HepG2 (cell line): ENCODE measurements at regions not wholly inside any gene's neighbourhood (a gene's known extent, or its start where the extent isn't known, plus 50 kb on each side); places are given as distances from the start of the nearest gene placed in this dataset.

ENCODE experiments used
- ATAC-seq: fragments of 200-7000 bp; cut with Tn5 transposase; 3 replicates; pipeline ENCODE4 v1.9.1; 2020; ENCODE audit warnings: mild to moderate bottlenecking, moderate library complexity
- BruUV-seq: library from RNA; stranded (reverse); fragments of 400-500 nt; replicated peaks from 2 replicates; lab custom pipeline; 2021; lab: Mats Ljungman, UMichigan
- CTCF ChIA-PET: fragments of 300-600 bp; formaldehyde crosslinking; extraction: SDS; loops from one replicate; lab custom pipeline; 2021; ENCODE audit warnings: low total read pairs, inconsistent platforms, low intra/inter-chr PET ratio; lab: Yijun Ruan, JAX
- POLR2A ChIA-PET: fragments of 350-600 bp; sonication (Branson Sonifier 250); formaldehyde crosslinking; loops from one replicate; lab custom pipeline; 2020; ENCODE audit warnings: antibody characterized with exemption, inconsistent platforms; lab: Yijun Ruan, JAX
- DNase-seq: peaks from one replicate; pipeline ENCODE4 v3.0.0-alpha.2; 2015; ENCODE audit warnings: low spot score
- FAIRE-seq: peaks from 3 replicates; lab custom pipeline; 2011; peaks lifted over from hg19 to GRCh38; lab: Jason Lieb, UNC
- H2AFZ ChIP-seq: one replicate; pipeline ENCODE4 v1.6.1; 2011; ENCODE audit warnings: low read length, inconsistent platforms
- H3K27ac ChIP-seq: fragments of 300-600 bp; 3 replicates; pipeline ENCODE4 v1.8.0; 2011; ENCODE audit warnings: mixed run types, mild to moderate bottlenecking, mixed read lengths, low read length, inconsistent platforms; ENCODE audit not compliant: insufficient read depth; ENCODE audit errors: extremely low read length
- H3K27me3 ChIP-seq, 2 experiments: fragments of 200-600 bp in 1 of 2; 2 replicates in 1 of 2; 3 replicates in 1 of 2; pipeline versions ENCODE4 v1.6.0 to v1.8.0; 2011; ENCODE audit warnings: low read length in 2 of 2, mild to moderate bottlenecking in 2 of 2, moderate library complexity in 2 of 2, inconsistent platforms in 1 of 2; ENCODE audit not compliant: insufficient read depth in 2 of 2, control insufficient read depth in 1 of 2
- H3K36me3 ChIP-seq, 2 experiments: fragments of 200-600 bp in 1 of 2; replicated peaks in 1 of 2; 2 replicates in 1 of 2; 3 replicates in 1 of 2; pipeline versions ENCODE4 v1.5.1 to v1.8.0; 2011; ENCODE audit warnings: low read length in 2 of 2, inconsistent platforms in 1 of 2; ENCODE audit not compliant: insufficient read depth in 2 of 2, control insufficient read depth in 1 of 2
- H3K4me1 ChIP-seq: 2 replicates; pipeline ENCODE4 v1.5.1; 2012; ENCODE audit warnings: low read length, inconsistent platforms; ENCODE audit not compliant: insufficient read depth
- H3K4me2 ChIP-seq: 2 replicates; pipeline ENCODE4 v1.6.0; 2011; ENCODE audit warnings: low read depth, low read length, inconsistent platforms
- H3K4me3 ChIP-seq, 3 experiments: fragments of 200-600 bp in 1 of 3; sonication (generic), shearing (Covaris generic) in 1 of 3; replicated peaks in 1 of 3; 2 replicates each; pipeline ENCODE4 v1.5.1; 2011 to 2016; ENCODE audit warnings: low read length in 3 of 3, inconsistent platforms in 2 of 3, low read depth in 2 of 3, mild to moderate bottlenecking in 2 of 3, control low read depth in 1 of 3, mixed read lengths in 1 of 3; ENCODE audit not compliant: insufficient read depth in 1 of 3
- H3K79me2 ChIP-seq: one replicate; pipeline ENCODE4 v1.6.1; 2011; ENCODE audit warnings: low read length, inconsistent platforms; ENCODE audit not compliant: insufficient read depth
- H3K9ac ChIP-seq: 2 replicates; pipeline ENCODE4 v1.6.0; 2011; ENCODE audit warnings: mild to moderate bottlenecking, low read depth, low read length, inconsistent platforms; ENCODE audit not compliant: insufficient read depth
- H3K9me3 ChIP-seq: 2 replicates; pipeline ENCODE4 v1.5.1; 2012; ENCODE audit warnings: mild to moderate bottlenecking, low read length
- H4K20me1 ChIP-seq: 2 replicates; pipeline ENCODE4 v1.6.0; 2011; ENCODE audit warnings: inconsistent platforms, mild to moderate bottlenecking, low read length, moderate library complexity; ENCODE audit not compliant: insufficient read depth
- IRF9 ChIP-seq: sonication (generic); formaldehyde crosslinking; IDR thresholded peaks from 2 replicates; pipeline ENCODE4 v1.8.0; 2022; ENCODE audit warnings: missing genetic modification reagents, mild to moderate bottlenecking, borderline replicate concordance
- SALL1 ChIP-seq: sonication (generic); formaldehyde crosslinking; IDR thresholded peaks from 2 replicates; pipeline ENCODE4 v1.8.0; 2022; ENCODE audit warnings: mild to moderate bottlenecking, missing genetic modification reagents
- STAG1 ChIP-seq: sonication (generic); formaldehyde crosslinking; IDR thresholded peaks from 2 replicates; pipeline ENCODE4 v1.4.0; 2020; ENCODE audit warnings: missing genetic modification reagents
- ZNF567 ChIP-seq: sonication (generic); formaldehyde crosslinking; IDR thresholded peaks from 2 replicates; pipeline ENCODE4 v1.8.1; 2023; ENCODE audit warnings: mild to moderate bottlenecking, missing genetic modification reagents, borderline replicate concordance
- ZNF746 ChIP-seq: sonication (generic); formaldehyde crosslinking; IDR thresholded peaks from 2 replicates; pipeline ENCODE4 v1.8.0; 2022; ENCODE audit warnings: mild to moderate bottlenecking, missing genetic modification reagents
- ZNF749 ChIP-seq: sonication (generic); formaldehyde crosslinking; IDR thresholded peaks from 2 replicates; pipeline ENCODE4 v1.8.0; 2022; ENCODE audit warnings: mild to moderate bottlenecking, missing genetic modification reagents, moderate library complexity, borderline replicate concordance
- WGBS: methylation state at CpG from one replicate; pipeline ENCODE4 v1.1.6; 2017; ENCODE audit warnings: low lambda C conversion rate; 5-methylcytosine and 5-hydroxymethylcytosine counted together
- in situ Hi-C: cut with HindIII; loops from 2 replicates; pipeline ENCODE4 v1.10.0; 2017; ENCODE audit warnings: low pct_unique_long_range_greater_than_20kb; ENCODE audit not compliant: extremely low pct_ligation_motif_present
- intact Hi-C: fragments of 100-400 bp; cut with micrococcal nuclease; formaldehyde crosslinking; loops from one replicate; pipeline ENCODE4 v1.10.0; 2022; ENCODE audit not compliant: unreplicated experiment

- H3K79me2 ChIP-seq = no peaks in the 10 kb centered on the region
- ChIA-PET CTCF (no interaction called here), POLR2A (no interaction called here)
- ATAC-seq = no peak
- H3K9me3 ChIP-seq = no peaks in the 10 kb centered on the region
- no TSS peak for BruUV-seq
- 35% methylated on average over 3 of the region's 3 CpGs for WGBS
- intact Hi-C loops (no loop called here), in situ Hi-C loops (no loop called here)
- no peak for DNase-seq
- no peaks in the 10 kb centered on the region for H3K36me3 ChIP-seq
- H3K27ac ChIP-seq = no peak overlapping the region
- no peak overlapping the region for H2AFZ ChIP-seq
- H3K9ac ChIP-seq = no peak overlapping the region
- H3K4me3 ChIP-seq = no peak overlapping the region
- H4K20me1 ChIP-seq = no peaks in the 10 kb centered on the region
- no peaks in the 10 kb centered on the region for H3K27me3 ChIP-seq
- FAIRE-seq = no peak
- H3K4me2 ChIP-seq = no peak overlapping the region
- TF ChIP-seq SALL1 (CRISPR knock-in tag) (no peak), ZNF749 (no peak), ZNF567 (CRISPR knock-in tag) (no peak), STAG1 (CRISPR knock-in tag) (no peak), IRF9 (no peak)
- no peaks in the 10 kb centered on the region for H3K4me1 ChIP-seq
Observed at GRCh38 chrX:27354021-27354420, 109.1 kb downstream of the PPP4R3C start.

- in situ Hi-C loops (no loop called here), intact Hi-C loops (no loop called here)
- CTCF ChIA-PET = no interaction called here
- Histone ChIP-seq H3K4me3 (no peak overlapping the region), H2AFZ (no peak overlapping the region), H3K4me2 (no peak overlapping the region), H3K79me2 (no peaks in the 10 kb centered on the region), H3K9me3 (no peaks in the 10 kb centered on the region), H3K4me1 (no peaks in the 10 kb centered on the region), H3K36me3 (no peaks in the 10 kb centered on the region), H3K27ac (no peak overlapping the region), H3K9ac (no peak overlapping the region), H4K20me1 (no peaks in the 10 kb centered on the region), H3K27me3 (no peaks in the 10 kb centered on the region)
- POLR2A ChIA-PET = no interaction called here
- no TSS peak for BruUV-seq
- WGBS = 42% methylated on average over 6 of the region's 6 CpGs
- FAIRE-seq = no peak
- no peak for DNase-seq
- no peak for ATAC-seq
- TF ChIP-seq ZNF746 = no peak
- TF ChIP-seq, all 625 proteins: peak for 0
Observed at GRCh38 chrX:27350476-27350875, 112.7 kb downstream of the PPP4R3C start.
